IMR-90 (cell line): ENCODE measurements at regions not wholly inside any gene's neighbourhood (a gene's known extent, or its start where the extent isn't known, plus 50 kb on each side); places are given as distances from the start of the nearest gene placed in this dataset.

Experiments used
- BHLHE40 ChIP-seq: fragments of 150-350 bp; IDR thresholded peaks from 2 replicates; pipeline ENCODE4 v1.6.1; 2016; ENCODE audit warnings: mild to moderate bottlenecking, low read depth, low read length
- CEBPB ChIP-seq: IDR thresholded peaks from 2 replicates; pipeline ENCODE4 v1.6.1; 2012; ENCODE audit warnings: low read depth, low read length, improper control_type of control experiment
- CHD1 ChIP-seq: IDR thresholded peaks from 2 replicates; pipeline ENCODE4 v1.6.1; 2012; ENCODE audit warnings: low read depth, low read length, improper control_type of control experiment
- CTCF ChIP-seq: conservative IDR thresholded peaks from 2 replicates; pipeline ENCODE4 v1.5.1; 2012; ENCODE audit warnings: mild to moderate bottlenecking, low read depth, low read length, improper control_type of control experiment
- FOS ChIP-seq: fragments of 150-350 bp; IDR thresholded peaks from 2 replicates; pipeline ENCODE4 v1.6.1; 2016; ENCODE audit warnings: low read depth, low read length
- MAFK ChIP-seq: IDR thresholded peaks from 2 replicates; pipeline ENCODE4 v1.6.1; 2012; ENCODE audit warnings: low read depth, low read length, improper control_type of control experiment
- MXI1 ChIP-seq: IDR thresholded peaks from 2 replicates; pipeline ENCODE4 v1.6.1; 2012; ENCODE audit warnings: low read depth, mild to moderate bottlenecking, low read length, moderate library complexity, borderline replicate concordance
- POLR2A ChIP-seq: IDR thresholded peaks from 2 replicates; pipeline ENCODE4 v1.6.1; 2012; ENCODE audit warnings: mild to moderate bottlenecking, low read depth, low read length
- RAD21 ChIP-seq: IDR thresholded peaks from 2 replicates; pipeline ENCODE4 v1.6.1; 2012; ENCODE audit warnings: low read length, improper control_type of control experiment
- RCOR1 ChIP-seq: IDR thresholded peaks from 2 replicates; pipeline ENCODE4 v1.6.1; 2012; ENCODE audit warnings: mild to moderate bottlenecking, low read length, improper control_type of control experiment; ENCODE audit not compliant: insufficient replicate concordance
- RFX5 ChIP-seq: IDR thresholded peaks from 2 replicates; pipeline ENCODE4 v1.8.0; 2012; ENCODE audit warnings: low read depth, mild to moderate bottlenecking, low read length, moderate library complexity
- SMC3 ChIP-seq: fragments of 150-350 bp; IDR thresholded peaks from 2 replicates; pipeline ENCODE4 v1.6.1; 2016; ENCODE audit warnings: low read depth, mild to moderate bottlenecking, antibody characterized with exemption, low read length, moderate library complexity
- USF2 ChIP-seq: fragments of 150-350 bp; IDR thresholded peaks from 2 replicates; pipeline ENCODE4 v1.6.1; 2017; ENCODE audit warnings: mild to moderate bottlenecking, antibody characterized with exemption, low read length, low read depth

GRCh38 chr21:19475525-19475924, 1071.9 kb upstream of the TMPRSS15 start:
- TF ChIP-seq MAFK (peak; percentile 48), RAD21 (no peak), CTCF (no peak), RCOR1 (no peak), POLR2A (no peak), MXI1 (no peak), CHD1 (no peak), SMC3 (no peak), FOS (no peak), BHLHE40 (no peak), CEBPB (no peak), RFX5 (no peak), USF2 (no peak)
